HG03378 (cell line): ENCODE measurements at regions not wholly inside any gene's neighbourhood (a gene's known extent, or its start where the extent isn't known, plus 50 kb on each side); places are given as distances from the start of the nearest gene placed in this dataset.
"Not testable (repeated sequence)": the region's sequence is repeated elsewhere in the genome, so short reads cannot be mapped to it uniquely, and the experiment has no call there.

Experiments
- ATAC-seq: cut with Tn5 transposase; IDR thresholded peaks from one replicate; pipeline ENCODE4 v1.9.1; 2021; ENCODE audit warnings: mild to moderate bottlenecking, moderate library complexity; ENCODE audit not compliant: unreplicated experiment

GRCh38 chr13:22846551-22846950 lies 334.2 kb upstream of the SGCG start:
- ATAC-seq, result no peak

GRCh38 chr13:22848539-22849052 lies 332.2 kb upstream of the SGCG start:
- no peak for ATAC-seq

GRCh38 chr13:22855926-22856325 lies 324.9 kb upstream of the SGCG start:
- ATAC-seq, result no peak

DNA sequence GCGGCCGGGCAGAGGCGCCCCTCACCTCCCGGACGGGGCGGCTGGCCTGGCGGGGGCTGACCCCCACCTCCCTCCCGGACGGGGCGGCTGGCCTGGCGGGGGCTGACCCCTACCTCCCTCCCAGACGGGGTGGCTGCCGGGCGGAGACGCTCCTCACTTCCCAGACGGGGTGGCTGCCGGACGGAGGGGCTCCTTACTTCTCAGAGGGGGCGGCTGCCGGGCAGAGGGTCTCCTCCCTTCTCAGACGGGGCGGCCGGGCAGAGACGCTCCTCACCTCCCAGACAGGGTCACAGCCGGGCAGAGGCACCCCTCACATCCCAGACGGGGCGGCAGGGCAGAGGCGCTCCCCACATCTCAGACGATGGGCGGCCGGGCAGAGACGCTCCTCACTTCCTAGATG lies 321.8 kb upstream of the SGCG start:
- not testable (repeated sequence) for ATAC-seq

- ATAC-seq, result not testable (repeated sequence)
Observed at GRCh38 chr13:22859411-22859810, 321.4 kb upstream of the SGCG start.

DNA sequence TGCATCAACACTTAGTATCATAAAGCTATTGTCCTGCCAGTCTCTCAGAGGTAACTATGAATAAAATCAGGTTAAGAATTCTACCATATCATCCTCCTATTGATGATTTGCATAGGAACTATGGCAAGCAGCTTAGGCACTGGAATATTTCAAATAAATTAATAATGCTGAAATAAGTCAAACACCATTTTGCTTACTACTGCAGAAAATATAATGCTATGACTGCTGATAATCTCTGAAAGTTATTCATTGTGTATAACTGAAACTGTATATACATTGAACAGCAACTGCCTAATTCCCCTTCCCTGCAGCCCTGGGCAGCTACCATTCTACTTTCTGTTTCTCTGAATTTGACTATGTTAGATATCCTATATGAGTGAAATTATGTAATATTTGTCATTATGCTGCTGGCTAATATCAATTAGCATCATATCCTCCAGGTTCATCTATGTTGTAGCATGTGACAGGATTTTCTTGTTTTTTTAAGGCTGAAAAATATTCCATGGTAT lies 318.8 kb upstream of the SGCG start:
- no peak for ATAC-seq

DNA sequence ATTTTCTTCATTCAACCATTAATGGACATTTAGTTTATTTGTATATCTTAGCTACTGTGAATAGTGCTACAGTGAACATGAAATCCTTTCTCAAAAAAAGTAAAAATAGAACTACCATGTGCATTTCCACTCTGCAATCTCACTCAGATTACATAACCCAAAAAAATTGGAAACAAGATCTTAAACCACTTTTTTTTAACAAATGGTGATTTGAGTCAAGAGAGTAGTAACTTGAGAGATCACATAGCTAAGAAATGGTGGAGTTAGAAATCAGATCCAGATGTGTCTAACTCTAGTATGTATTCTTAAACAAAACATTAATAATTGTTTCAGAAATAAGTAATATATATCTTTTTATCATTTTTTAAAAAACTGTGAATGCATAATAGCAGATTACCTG lies 318.3 kb upstream of the SGCG start:
- no peak for ATAC-seq

DNA sequence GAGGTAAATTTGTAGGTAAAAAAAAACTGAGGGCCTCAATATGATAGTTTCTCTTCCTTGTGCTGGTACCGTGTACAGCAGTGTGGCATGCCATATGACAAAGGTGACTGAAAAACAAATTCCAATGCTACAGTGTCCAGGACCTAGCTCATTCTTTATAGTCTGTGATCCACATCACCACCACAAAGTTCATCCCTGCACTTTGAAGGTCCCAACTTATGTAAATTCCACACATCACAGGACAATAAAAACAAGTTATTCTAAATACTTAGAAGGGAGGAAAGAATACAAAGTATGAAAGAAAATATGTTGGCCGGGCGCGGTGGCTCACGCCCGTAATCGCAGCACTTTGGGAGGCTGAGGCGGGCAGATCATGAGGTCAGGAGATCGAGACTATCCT lies 314.6 kb upstream of the SGCG start:
- ATAC-seq, result no peak

- ATAC-seq, result no peak
Observed at GRCh38 chr13:22871231-22871630, 309.5 kb upstream of the SGCG start.

GRCh38 chr13:22874839-22875238 lies 305.9 kb upstream of the SGCG start:
- no peak for ATAC-seq

DNA sequence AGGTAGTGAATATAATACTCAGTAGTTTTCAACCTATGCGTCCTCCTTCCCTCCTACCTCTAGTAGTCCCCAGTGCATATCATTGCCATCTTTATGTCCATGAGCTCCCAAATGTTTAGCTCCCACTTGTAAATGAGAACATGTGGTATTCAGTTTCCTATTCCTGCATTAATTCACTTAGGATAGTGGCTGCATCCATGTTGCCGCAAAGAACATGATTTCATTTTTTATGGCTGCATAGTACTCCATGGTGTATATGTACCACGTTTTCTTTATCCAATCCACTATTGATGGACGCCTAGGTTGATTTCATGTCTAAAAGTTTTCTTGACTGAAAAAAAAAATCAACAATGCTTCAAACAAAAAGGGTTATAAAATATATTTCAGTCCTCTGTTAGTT lies 303.4 kb upstream of the SGCG start:
- ATAC-seq, result no peak

- no peak for ATAC-seq
Observed at GRCh38 chr13:22880741-22881720, 299.7 kb upstream of the SGCG start.

- ATAC-seq, result not testable (repeated sequence)
Observed at GRCh38 chr13:22881721-22882608, 298.8 kb upstream of the SGCG start.

DNA sequence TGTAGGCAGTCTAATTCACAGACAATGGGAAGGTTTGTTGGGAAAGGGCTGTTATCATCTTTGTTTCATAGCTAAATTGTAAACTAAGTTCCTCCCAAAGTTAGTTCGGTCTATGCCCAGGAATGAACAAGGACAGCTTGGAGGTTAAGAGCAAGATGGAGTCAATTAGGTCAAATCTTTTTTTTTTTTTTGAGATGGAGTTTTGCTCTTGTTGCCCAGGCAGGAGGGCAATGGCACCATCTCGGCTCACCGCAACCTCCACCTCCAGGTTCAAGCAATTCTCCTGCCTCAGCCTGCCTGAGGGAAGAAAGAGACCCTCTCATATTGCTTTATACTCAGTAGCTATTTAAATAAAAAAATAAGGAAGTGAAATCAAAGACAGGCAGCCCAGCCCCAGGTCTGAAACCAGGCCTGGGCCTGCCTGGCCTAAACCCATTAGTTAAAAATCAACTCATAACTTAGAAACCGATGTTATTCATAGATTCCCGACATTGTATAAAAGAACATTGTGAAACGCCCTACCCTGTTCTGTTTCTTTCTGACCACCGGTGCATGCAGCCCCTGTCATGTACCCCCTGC lies 297.4 kb upstream of the SGCG start:
- no peak for ATAC-seq

DNA sequence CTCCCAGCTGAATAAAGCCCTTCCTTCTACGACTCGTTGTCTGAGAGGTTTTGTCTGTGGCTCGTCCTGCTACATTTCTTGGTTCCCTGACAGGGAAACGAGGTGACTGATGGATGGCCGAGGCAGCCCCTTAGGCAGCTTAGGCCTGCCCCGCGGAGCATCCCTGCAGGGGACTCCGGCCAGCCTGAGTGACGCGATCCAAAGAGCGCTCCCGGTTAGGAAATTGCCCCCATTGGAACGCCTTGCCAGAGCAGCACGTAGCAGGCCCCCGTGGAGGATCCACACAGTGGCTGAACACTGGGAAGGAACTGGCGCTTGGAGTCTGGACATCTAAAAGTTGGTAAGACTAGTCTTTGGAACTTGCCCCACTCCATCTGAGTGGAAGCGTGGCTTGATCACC lies 296.8 kb upstream of the SGCG start:
- ATAC-seq, result no peak

- not testable (repeated sequence) for ATAC-seq
Observed at GRCh38 chr13:22886061-22886460, 294.7 kb upstream of the SGCG start.

DNA sequence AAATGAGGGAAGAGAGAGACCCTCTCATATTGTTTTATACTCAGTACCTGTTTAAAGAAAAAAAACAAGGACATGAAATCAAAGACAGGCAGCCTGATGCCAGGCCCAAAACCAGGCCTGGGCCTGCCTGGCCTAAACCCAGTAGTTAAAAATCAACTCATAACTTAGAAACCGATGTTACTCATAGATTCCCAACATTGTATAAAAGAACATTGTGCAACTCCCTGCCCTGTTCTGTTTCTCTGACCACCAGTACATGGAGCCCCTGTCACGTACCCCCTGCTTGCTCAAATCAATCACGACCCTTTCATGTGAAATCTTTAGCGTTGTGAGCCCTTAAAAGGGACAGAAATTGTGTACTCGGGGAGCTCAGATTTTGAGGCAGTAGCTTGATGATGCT lies 291.4 kb upstream of the SGCG start:
- ATAC-seq, result not testable (repeated sequence)

- no peak for ATAC-seq
Observed at GRCh38 chr13:22893204-22893603, 287.6 kb upstream of the SGCG start.

- no peak for ATAC-seq
Observed at GRCh38 chr13:22893777-22894176, 287.0 kb upstream of the SGCG start.

DNA sequence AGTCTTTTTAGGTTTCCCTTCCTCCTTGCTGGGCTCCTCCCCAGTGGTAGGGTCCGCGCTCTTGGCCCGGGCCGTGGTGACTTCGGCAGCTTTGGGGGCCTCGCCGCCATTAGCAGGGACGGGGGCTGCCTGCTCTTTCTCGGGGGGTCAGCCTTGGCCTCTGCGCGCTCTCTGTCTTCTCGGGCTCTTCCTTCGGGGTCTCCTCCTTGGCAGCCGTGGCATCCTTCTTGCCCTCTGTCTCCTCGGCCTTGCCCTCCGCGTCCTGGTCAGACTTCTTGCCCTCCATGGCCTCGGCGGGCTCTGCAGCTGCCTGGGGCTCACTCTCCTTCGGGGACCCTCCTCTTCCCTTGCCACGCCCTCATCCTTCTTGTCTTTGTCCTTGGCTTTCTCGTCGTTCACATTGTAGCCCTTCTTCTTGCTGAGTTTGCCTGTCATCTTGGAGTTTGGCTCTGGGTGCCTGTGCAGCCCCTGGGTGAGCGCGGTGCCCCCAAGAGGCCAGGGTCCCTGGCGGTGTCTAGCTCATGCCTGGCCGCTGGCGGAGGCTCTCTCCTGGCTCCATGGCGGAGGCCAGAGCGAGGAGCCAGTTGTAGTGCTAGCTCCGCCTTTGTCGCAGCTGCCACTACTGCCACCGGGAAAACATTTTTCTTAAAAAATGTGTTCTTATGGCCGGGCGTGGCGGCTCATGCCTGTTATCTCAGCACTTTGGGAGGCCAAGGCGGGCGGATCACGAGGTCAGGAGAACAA lies 283.0 kb upstream of the SGCG start:
- no peak for ATAC-seq
